ENCODE measurements at regions not wholly inside any gene's neighbourhood (a gene's known extent, or its start where the extent isn't known, plus 50 kb on each side); places are given as distances from the start of the nearest gene placed in this dataset.

- DNase-seq (ENCODE audit: low read depth in 2 of 2), result no peak
These were observed 1447.4 kb upstream of the TMEM132C start for GRCh38 chr12:126819554-126819953.

- no peak for DNase-seq (ENCODE audit: low read depth in 2 of 2)
These were observed 1435.9 kb upstream of the TMEM132C start for GRCh38 chr12:126830778-126831680.

- DNase-seq (ENCODE audit: low read depth in 2 of 2), result no peak
These were observed 1429.3 kb upstream of the TMEM132C start for GRCh38 chr12:126837697-126838096.

GRCh38 chr12:126843915-126844669 is 1422.9 kb upstream of the TMEM132C start:
- no peak for DNase-seq (ENCODE audit: low read depth in 2 of 2)

- DNase-seq (ENCODE audit: low read depth in 2 of 2), result no peak
These were observed 1419.9 kb upstream of the TMEM132C start for GRCh38 chr12:126847005-126847629.

GRCh38 chr12:126855768-126856167 is 1411.2 kb upstream of the TMEM132C start:
- DNase-seq (ENCODE audit: low read depth in 2 of 2), result no peak

GRCh38 chr12:126856958-126857357 is 1410.0 kb upstream of the TMEM132C start:
- DNase-seq (ENCODE audit: low read depth in 2 of 2), result no peak

GRCh38 chr12:126858560-126858959 is 1408.4 kb upstream of the TMEM132C start:
- DNase-seq (ENCODE audit: low read depth in 2 of 2), result no peak

GRCh38 chr12:126860210-126860609 is 1406.8 kb upstream of the TMEM132C start:
- DNase-seq (ENCODE audit: low read depth in 2 of 2), result no peak

- DNase-seq (ENCODE audit: low read depth in 2 of 2), result no peak
These were observed 1404.5 kb upstream of the TMEM132C start for GRCh38 chr12:126862500-126862899.

- no peak for DNase-seq (ENCODE audit: low read depth in 2 of 2)
These were observed 1397.3 kb upstream of the TMEM132C start for GRCh38 chr12:126869644-126870043.

- no peak for DNase-seq (ENCODE audit: low read depth in 2 of 2)
These were observed 1393.3 kb upstream of the TMEM132C start for GRCh38 chr12:126873701-126874100.

- DNase-seq (ENCODE audit: low read depth in 2 of 2), result peak; percentile 25 to 54
These were observed 1392.4 kb upstream of the TMEM132C start for GRCh38 chr12:126874427-126875026.

GRCh38 chr12:126879842-126880241 is 1387.1 kb upstream of the TMEM132C start:
- DNase-seq (ENCODE audit: low read depth in 2 of 2), result no peak

- DNase-seq (ENCODE audit: low read depth in 2 of 2), result no peak
These were observed 1383.3 kb upstream of the TMEM132C start for GRCh38 chr12:126883697-126884096.

- DNase-seq (ENCODE audit: low read depth in 2 of 2), result no peak
These were observed 1377.5 kb upstream of the TMEM132C start for GRCh38 chr12:126889501-126889900.

GRCh38 chr12:126890097-126890496 is 1376.9 kb upstream of the TMEM132C start:
- no peak for DNase-seq (ENCODE audit: low read depth in 2 of 2)

GRCh38 chr12:126891789-126892188 is 1375.2 kb upstream of the TMEM132C start:
- DNase-seq (ENCODE audit: low read depth in 2 of 2), result no peak

- DNase-seq (ENCODE audit: low read depth in 2 of 2), result no peak
These were observed 1370.7 kb upstream of the TMEM132C start for GRCh38 chr12:126895951-126896913.

GRCh38 chr12:126897102-126897501 is 1369.9 kb upstream of the TMEM132C start:
- DNase-seq (ENCODE audit: low read depth in 2 of 2), result no peak

GRCh38 chr12:126897778-126898177 is 1369.2 kb upstream of the TMEM132C start:
- DNase-seq (ENCODE audit: low read depth in 2 of 2), result no peak
